ENCODE measurements at regions not wholly inside any gene's neighbourhood (a gene's known extent, or its start where the extent isn't known, plus 50 kb on each side); places are given as distances from the start of the nearest gene placed in this dataset.
A peak's percentile ranks its signal among the peaks of the same experiment; 100 is the strongest.

DNA sequence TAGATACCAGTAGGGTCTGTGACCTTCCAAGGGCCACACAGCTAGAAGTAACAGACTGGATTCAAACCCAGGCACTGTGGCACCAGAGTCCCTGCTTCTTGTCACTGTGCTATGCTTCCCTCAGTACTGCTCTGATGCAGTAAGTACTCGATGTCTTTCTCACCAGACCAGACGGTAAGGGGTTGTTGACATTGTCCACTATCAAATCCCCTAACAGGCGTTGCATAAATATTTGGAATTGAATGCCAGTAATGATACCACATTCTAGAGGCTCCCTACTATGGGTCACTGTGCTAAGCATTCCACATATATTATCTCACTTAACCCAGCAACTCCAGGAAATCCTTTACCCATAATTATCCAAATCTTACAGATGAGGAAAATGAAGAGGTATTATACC is 223.1 kb downstream of the C1D start:
- DNase-seq, result no peak

DNA sequence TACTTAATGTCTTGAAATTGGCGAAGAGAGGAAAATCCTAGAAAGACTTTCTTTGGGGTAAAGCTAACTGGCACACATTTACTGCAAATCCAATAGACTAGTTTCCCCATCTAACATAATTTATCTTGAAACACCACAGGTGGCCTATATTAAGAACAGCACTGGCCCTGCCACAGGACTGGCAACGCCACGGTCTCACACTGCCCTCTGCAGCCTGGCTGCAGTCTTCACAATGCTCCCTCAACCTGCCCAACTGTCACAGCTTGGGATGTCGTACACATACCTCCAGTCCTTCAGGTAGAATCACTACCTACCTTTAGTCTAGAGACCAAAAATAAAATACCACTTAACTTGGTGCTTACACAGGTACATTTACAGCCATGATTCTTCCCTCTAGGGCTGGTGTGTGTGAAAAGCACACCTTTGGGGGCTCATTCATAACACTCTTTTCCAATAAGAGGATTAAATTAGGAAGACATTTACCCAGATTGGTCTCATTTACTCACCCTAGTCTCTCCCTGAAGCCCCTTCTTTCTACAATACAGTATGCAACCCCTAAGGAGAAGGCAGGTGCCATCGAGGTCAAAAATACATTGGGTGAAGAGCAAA is 222.2 kb downstream of the C1D start:
- DNase-seq, result peak; percentile 27 to 56 (median 44)

DNA sequence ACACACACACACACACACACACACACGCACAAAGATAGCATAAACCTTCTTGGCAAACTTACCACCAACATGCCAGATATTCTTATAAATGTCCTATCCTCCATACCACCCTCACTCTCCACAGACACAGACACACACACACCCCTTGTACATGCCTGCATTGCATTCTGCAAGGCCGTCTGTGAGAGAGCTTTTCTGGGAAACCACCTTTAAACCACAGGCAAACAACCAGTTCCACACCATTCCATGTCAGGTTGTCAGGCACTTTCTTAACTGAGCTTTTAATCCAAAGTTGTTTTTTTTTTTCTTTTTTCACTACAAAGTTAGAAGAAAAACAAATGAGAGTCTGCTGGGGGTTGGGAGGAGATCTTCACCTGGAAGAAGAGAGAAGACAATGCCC is 221.1 kb downstream of the C1D start:
- no peak for DNase-seq

DNA sequence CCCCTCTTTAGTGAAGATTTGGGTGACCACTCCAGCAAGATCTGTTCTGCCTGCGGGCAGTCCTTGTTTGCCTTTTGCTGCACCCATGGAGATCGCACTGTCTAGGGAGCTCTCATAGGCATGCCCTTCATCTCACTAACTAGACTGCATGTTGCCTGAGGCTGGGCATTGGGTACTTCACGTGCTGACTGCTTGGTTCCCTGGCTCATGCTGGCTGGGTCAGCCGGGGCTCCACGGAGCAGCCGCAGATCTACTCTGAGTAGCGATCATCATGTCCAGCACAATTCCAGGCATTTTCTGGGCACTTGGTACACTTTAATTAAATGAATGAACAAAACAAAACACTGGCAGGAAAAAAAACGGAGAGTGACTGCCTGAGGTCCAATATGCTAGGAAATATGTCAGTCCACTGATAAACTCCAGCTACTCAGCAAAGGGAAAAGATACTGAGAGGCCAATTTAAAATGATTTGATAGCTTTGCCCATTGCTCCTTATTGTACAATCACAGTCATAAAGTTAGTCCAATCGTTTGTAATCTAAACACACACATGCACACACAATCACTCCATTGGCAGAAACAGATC is 220.3 kb downstream of the C1D start:
- no peak for DNase-seq

DNA sequence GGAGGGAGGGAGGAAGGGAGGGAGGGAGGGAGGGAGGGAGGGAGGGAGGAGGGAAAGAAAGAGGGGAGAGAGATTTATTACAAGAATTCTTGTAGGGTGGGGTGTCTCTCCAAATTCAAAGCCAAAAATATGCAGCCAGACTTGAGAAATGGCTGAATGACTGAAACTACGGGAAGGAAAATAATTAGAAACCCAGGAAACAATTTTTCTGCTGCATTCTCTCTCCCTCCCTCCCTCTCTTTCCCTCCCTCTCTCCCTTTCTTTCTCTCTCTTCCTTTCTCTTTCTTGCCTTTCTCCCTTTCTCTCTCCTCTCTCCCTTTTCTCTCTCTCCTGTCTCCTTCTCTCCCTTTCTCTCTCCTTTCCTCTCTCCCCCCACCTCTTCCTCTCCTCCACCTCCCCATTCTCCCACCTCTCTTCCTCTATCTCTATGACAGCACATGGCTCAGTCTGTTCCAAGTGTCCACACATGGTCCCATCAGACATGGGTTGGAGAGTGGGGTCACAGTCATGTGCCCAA is 218.7 kb downstream of the C1D start:
- DNase-seq, result no peak

DNA sequence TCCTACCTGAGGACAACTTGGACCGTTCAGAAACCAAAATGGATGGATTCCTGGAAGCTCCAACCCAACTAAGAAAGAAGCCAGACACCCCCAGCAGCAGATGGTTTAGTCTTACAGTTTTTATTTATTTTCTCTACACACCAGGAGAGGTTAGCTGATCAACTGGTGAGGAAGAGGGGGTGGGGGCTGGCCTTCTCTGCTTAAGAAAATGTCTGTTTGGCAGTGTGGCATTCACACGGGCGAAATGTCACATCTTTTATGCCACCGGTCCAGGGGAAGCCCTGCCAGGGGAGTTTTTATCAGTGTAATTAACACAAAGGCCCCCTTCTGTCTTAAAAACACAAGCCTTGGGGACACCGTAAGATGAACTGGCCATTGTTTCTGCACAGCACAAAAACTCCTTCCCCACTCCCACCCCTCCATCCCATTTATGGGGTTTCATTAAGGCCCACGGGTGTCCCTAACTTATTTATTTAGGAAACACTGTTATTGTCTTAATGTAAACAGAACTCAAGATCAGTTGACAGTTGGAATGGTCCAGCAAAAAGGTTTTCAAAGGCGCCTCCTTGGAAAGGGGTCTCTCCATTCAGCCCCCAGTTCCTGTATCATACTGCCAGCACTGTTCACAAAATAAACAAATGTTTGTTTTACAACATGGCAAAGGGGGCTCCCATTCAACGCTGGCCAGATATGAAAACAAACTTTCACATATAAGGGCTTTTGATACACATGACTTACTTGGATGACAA is 217.0 kb downstream of the C1D start:
- no peak for DNase-seq

DNA sequence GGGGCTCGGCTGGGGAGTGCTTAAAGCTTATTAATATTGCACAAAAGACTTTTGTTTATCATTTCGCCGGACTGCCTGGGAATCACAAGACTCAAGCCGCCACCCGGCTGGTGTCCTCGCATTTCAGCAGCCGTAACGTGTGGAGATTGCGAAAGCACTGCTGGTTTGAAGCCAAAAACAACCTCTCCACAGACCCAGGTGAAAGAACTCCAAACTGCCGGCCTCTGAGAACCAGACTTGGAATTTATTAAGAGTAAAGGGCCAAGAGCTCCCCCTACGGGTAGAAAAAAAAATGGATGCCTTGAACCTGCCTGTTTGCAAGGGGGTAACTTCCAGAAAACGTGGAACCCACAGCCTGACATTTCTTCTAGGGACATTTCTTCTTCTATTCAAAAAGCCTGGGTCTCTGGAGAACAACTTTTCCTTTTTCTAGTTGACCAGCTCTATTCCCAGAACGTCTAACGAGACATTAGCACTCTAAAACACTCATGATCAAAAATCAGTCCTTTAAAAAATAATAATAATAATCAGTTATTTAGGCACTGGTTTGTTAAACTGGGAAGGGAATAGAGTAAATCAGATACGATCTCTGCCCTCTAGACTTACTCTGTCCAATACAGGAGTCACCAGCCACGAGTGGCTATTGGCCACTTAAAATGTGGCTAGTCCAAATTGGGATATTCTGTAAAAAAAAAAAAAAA is 216.3 kb downstream of the C1D start:
- DNase-seq, result peak; percentile 64 to 77 (median 70)

DNA sequence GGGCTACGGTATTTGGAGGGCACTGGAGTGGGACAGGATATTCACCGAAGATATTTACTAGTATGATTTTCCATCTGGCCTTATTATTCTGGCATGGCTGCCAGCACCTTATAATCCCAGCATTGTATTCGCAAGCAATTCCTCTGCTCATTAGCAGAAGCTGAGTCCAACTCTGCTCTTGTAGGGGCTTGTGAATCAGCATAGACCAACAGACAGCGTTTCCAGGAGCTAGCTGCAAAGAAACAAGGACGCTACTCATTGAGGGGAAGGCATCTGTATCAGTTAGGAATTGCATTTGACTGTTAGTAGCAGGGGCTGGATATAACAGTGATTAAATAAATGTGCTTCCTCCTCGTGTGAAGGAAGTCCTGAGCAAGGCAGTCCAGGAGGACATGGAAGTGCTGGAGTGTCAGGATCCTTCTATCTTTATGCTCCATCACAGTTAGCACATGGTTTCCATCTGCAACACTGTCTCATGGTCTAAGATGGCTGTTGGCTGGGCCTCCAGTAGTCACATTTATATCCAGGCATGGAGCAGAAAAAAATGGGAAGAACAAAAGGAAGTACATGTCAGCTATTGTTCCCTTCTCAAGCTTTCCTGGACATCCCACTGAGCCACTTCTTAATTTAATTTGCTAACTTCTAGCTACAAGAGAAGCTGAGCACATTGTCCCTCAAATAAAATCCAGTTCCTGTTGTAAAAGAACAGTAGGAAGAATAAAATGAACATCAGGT is 214.1 kb downstream of the C1D start:
- DNase-seq, result no peak

DNA sequence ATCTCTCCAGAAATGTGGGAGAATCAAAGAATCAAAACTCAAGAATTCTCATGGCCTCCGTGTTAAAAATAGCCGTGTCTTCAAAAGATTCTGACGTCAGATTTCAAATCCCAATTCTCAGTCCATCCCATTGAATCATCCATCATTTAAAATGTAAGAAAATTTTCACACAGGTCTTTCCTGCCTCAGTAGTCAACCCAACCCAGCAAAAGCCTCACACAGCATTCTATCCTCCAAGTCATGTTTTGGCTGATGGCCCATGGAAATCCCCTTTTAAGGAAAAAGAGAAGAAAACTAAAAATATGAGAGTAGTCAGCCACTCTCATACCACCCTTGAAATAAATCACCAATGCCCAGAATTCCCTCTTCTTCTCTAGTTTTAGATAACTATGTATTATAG is 211.8 kb downstream of the C1D start:
- no peak for DNase-seq

DNA sequence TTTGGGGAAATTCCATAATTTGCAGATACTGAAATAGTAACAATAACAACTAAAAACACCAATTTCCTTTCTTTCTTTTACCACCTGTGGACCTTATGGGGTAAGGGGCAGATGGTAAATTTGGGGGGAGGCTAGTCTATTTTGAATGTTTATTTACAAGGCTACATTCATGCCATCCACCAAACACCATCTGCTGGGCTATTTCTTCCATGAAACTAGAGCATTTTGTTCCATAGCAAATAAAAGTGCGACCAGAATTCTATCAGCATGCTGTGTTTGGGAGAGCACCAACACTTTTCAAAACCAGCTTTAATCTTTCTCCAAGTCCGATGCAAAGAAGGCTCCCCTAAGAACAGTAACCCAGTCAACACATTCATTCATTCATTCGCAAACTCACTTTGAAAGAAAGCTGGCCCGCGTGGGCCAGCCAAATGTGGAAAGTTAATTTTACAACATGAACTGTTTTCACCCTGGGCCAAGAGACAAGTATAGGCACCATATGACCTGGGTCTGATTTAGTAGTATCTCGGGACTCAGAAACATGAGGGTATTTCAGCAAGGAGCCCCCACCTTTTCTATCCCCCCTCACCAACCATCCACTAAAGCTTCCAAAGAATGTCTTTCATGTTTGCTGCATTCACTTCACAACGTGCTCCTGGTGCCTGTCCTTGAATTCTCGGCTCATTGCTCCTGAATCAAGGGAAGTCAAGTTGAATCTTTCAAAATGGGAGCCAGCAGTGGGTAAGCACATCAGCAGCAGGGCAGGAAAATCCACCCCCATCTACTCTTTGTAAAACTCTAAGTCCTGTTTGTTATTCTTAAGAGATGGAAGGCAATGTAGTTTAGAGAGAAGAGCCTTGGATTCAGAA is 210.6 kb downstream of the C1D start:
- no peak for DNase-seq

DNA sequence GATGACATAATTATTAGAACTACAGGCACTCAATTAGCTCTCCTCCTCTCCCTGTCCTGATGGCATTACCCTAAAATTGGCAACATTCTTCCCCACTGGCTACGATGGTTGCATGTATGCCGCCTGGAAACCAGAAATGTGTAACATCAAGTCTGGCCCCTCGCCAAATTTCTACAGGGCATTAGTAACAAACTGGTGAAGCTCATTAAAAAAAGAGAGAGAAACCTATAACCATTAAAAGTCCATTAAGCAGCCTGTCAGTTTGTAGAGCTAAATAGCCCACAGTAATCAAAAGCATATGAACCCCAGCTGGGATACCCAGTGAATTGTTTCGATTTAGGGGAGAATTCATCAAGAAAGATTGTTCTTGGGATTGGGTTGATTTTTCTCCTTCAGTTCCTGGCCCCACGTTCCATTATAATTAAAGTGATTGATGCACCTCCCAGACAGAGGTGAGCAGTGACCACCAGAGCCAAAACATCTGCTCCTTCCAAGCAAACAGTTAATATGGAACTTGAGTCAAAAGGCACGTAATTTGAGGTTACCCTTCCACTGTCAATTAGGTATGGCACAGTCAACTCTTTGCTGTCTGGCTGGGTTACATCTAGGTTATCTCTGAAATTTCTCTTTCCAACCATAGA is 208.6 kb downstream of the C1D start:
- DNase-seq, result no peak

DNA sequence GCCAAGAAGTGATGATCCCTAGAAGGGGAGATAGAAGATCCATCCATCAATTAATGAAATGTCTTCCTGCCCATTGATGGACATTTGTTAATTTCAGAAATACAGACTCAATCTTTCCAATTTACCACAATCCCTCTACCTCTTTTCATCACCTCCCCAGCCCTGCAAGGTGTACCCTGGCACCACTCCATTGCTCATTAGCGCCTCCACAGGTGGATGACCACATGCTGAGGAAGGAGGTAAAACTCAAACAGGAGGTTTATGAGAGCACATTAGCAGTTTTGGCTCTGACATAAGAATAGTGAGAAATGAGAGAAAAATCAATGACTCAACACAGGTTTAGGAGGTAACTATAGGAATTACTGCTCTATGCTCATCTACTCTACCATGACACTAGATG is 208.0 kb downstream of the C1D start:
- DNase-seq, result no peak

DNA sequence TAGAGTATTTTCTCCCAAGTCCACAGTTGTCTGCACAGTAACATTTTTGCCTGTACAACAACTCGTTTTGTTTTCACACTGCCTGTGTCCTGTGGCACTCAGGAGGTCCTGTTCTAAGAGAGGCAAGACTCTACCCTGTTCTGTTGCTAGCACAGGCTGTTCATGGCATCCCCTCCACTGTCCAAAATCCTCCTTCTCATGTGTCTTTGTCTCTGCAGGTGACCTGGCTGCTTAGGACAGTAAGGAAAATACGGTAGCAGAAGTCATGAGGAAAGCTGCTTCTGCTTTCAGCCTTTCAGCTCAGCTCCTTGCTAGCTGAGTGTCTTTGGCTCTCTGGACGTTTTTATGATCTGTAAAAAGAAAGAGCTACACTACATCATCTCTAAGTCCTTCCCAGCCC is 205.9 kb downstream of the C1D start:
- no peak for DNase-seq

DNA sequence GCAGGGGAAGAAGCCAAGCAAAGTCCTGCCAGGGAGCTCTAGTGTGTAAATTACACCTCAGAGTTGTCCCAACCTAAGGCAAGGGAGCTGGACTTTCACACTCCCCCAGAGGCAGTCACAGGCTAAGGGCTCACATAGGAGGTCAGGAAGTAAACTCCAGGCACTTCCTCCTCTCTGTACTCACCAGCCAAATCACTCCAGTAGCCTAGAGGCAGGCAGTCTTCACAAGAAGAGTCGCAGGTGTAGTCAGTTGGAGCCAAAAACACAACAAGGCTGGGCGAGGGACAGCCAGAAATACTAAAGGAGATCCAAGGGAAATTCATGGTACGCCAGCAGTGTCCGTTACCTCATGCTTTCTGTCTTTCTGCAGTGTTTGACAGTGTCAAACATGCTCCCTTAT is 205.0 kb downstream of the C1D start:
- DNase-seq, result no peak

DNA sequence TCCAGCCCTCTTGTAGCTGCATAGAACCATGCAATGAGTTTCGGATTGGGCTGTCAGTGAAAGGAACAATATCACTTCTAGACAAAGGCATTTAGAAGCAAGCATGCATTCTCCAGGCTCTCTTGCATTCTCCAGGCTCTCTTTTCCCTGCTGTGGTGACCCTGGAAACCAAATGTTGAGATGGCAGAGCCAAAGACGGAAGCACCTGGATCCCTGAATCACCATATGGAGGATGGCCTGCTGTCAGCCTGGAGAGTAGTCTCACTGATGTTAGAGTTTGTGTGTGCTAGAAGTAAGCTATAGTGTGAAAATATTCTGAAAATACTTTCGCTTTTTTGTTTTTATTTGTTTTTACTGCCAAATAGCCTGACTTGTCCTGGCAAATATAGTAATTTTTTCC is 203.9 kb downstream of the C1D start:
- no peak for DNase-seq

DNA sequence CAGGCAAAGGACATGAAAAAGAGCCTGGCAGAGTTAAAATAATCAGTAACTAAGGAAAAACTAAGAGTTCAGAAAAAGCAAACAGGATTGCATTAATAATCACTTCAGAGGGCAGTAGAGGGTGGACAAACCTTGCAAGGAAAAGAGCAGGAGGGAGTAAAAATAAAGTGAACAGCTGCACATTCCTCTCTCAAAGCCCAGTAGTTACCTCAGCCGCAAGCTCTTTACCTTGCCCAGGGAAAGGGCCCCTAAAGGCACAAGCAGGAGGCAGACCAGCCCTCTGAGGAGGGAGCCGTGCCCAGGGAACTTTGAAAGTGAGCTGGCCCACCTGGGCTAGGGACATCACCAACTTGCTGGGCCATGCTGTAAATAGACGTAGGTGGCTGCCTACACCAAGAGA is 196.9 kb downstream of the C1D start:
- no peak for DNase-seq

DNA sequence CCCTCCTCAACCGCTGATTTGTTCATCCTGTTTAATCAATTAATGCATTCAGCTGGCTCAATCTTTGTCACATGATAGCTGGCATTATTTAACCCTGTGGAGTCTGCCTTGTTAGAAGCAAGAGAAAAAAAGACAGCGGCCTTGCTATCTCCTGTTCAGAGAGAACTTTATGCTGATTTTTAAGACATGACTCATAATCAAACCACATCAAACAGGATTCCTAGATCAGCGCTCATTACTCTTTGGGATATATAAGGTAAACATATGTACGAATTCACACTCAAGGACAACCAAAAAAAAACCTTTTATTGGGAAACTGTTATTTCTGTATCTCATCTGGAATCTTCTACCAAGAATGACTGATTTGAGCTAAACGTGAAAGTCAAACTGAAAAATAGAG is 195.1 kb downstream of the C1D start:
- no peak for DNase-seq

DNA sequence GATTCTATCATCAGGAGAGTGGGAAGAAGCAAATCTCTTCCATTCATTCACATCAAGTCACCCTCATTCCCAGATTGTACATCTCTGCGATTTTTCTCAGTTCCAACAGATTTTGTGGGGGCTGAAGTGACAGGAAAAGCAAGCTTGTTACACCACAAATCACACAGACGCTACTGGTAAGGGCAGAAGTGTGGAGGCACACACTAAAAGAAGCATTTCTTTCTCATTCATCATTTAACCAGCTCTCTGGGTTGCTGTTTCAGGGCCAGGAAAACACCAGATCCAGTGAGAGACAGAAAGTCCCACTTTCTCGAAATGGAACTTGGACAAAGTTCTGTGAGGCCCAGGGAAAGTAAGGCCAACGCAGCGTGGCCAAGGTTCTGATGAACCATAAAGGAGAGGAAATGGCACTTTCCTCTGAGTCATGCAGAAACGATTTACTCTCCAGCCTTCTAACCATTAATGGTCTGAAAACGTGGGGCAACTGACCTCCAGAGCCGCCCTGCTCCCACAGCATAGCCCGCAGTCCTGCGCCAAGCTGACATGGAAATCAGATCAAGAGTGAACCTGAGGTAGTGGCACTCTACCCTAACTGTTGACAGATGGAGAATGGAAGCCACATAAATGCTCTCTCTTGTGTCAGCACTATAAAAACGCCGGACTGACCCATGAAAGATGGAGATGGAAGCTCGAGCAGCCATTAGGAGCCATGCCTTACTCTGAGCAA is 191.0 kb downstream of the C1D start:
- DNase-seq, result no peak

DNA sequence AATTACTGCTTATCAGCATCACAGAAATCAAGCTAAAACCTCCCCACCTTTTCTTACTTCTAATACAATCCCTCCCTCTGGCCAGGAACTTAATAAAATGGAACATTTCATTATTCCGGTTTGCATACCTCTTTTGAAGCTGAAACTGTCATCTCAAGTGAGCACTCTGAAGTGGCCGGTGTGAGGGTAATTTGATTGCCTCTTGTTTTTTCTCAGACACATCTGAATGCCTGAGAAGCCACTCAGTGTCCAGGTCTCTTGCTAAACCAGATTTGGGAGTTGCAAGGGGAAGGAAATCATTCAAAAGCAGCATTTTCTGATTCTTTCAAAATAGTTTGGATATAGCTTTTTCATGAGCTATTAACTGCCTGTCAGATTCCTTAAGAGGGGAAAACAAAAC is 190.3 kb downstream of the C1D start:
- no peak for DNase-seq

DNA sequence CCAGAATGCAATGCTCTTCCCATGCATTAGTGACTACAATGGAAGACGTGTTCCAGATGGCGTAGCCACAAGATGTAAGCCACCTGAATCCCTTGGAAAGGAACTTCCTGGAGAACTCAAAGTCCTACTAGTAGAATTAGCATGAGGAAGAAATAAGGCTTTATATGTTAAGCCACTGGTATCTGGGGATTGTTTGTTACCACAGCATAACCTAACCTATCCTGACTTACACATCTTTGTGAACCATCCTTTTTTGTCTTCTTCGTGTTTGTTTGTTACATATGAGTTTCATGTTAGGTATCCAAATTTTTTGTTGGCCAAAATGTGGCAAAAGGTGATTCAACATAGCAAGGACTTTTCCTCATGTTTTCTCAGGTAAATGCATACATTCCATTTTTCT is 188.9 kb downstream of the C1D start:
- DNase-seq, result no peak

DNA sequence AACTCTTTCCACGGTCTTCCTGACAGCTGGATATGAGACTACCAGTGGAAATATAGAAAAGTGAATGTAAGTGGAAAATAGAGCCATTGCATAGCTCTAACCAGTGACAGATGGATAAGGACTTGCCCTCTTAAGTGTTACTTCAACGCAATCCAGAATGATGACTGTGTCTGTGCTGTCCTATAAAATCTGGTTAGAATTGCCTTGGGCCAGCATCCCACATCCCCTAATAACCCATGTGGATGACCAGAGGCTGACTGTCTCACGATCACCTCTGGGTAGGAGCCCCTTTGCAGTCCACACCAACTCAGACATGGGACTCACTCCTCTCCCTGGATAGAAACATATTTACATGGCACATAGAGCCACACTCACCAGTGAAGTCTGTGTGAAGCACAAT is 186.6 kb downstream of the C1D start:
- no peak for DNase-seq

All from suppressor macrophage (primary cell).